GM21381 (cell line): ENCODE measurements at regions not wholly inside any gene's neighbourhood (a gene's known extent, or its start where the extent isn't known, plus 50 kb on each side); places are given as distances from the start of the nearest gene placed in this dataset.

ENCODE experiments used
- ATAC-seq: cut with Tn5 transposase; IDR thresholded peaks from one replicate; pipeline ENCODE4 v1.9.1; 2021; ENCODE audit warnings: mild to moderate bottlenecking, moderate library complexity; ENCODE audit not compliant: unreplicated experiment

GRCh38 chr17:33809748-33810147 is 445.3 kb upstream of the CCL2 start:
- ATAC-seq, result no peak

- no peak for ATAC-seq
These were observed 443.9 kb upstream of the CCL2 start for GRCh38 chr17:33811004-33811760.

- ATAC-seq, result no peak
These were observed 443.0 kb upstream of the CCL2 start for GRCh38 chr17:33811984-33812577.

GRCh38 chr17:33814852-33815251 is 440.2 kb upstream of the CCL2 start:
- ATAC-seq, result no peak

- ATAC-seq, result no peak
These were observed 439.0 kb upstream of the CCL2 start for GRCh38 chr17:33816036-33816435.

GRCh38 chr17:33816842-33817617 is 438.1 kb upstream of the CCL2 start:
- ATAC-seq, result no peak

GRCh38 chr17:33819539-33819938 is 435.5 kb upstream of the CCL2 start:
- no peak for ATAC-seq

GRCh38 chr17:33832262-33832661 is 422.8 kb upstream of the CCL2 start:
- ATAC-seq, result no peak

- no peak for ATAC-seq
These were observed 417.8 kb upstream of the CCL2 start for GRCh38 chr17:33837281-33837680.

GRCh38 chr17:33838281-33838680 is 416.8 kb upstream of the CCL2 start:
- ATAC-seq, result no peak

GRCh38 chr17:33847900-33848299 is 407.2 kb upstream of the CCL2 start:
- no peak for ATAC-seq

- ATAC-seq, result no peak
These were observed 406.7 kb upstream of the CCL2 start for GRCh38 chr17:33848433-33848832.

- ATAC-seq, result no peak
These were observed 400.5 kb upstream of the CCL2 start for GRCh38 chr17:33854596-33854995.

- ATAC-seq, result no peak
These were observed 397.0 kb upstream of the CCL2 start for GRCh38 chr17:33858121-33858520.

GRCh38 chr17:33858682-33859081 is 396.4 kb upstream of the CCL2 start:
- no peak for ATAC-seq

- no peak for ATAC-seq
These were observed 392.1 kb upstream of the CCL2 start for GRCh38 chr17:33862772-33863602.

- ATAC-seq, result no peak
These were observed 390.3 kb upstream of the CCL2 start for GRCh38 chr17:33864758-33865229.

GRCh38 chr17:33868899-33869298 is 386.2 kb upstream of the CCL2 start:
- ATAC-seq, result no peak

GRCh38 chr17:33870936-33871335 is 384.1 kb upstream of the CCL2 start:
- ATAC-seq, result no peak

GRCh38 chr17:33871720-33872540 is 383.2 kb upstream of the CCL2 start:
- ATAC-seq, result no peak
